ENCODE measurements at regions not wholly inside any gene's neighbourhood (a gene's known extent, or its start where the extent isn't known, plus 50 kb on each side); places are given as distances from the start of the nearest gene placed in this dataset.

- intact Hi-C loops (cut with micrococcal nuclease; ENCODE audit: unreplicated experiment): no loop called here
- no peak for DNase-seq
- BruUV-seq (replicated peaks): no TSS peak
- H3K4me1 Mint-ChIP-seq (ENCODE audit: low read depth, unreplicated experiment): peaks cover 12% of the 10 kb centered on the region
- Histone ChIP-seq H3K27me3 (replicated peaks; ENCODE audit: control insufficient read depth, insufficient read depth, low read length) (no peaks in the 10 kb centered on the region), H3K4me3 (ENCODE audit: low read depth, low read length) (no peak overlapping the region), H3K36me3 (ENCODE audit: control insufficient read depth, insufficient read depth, low read length) (no peaks in the 10 kb centered on the region), H3K9me3 (0 out of 2 replicates have a peak, but pooled peaks cover 7% of the 10 kb centered on the region), H3K4me1 (peaks cover 3% of the 10 kb centered on the region; the same call in 1 of the 2 replicates)
- no peak overlapping the region for H3K27ac Mint-ChIP-seq (ENCODE audit: unreplicated experiment)
- H3K9me3 Mint-ChIP-seq (ENCODE audit: unreplicated experiment): peaks cover 26% of the 10 kb centered on the region
- TF ChIP-seq, protein P1, sequence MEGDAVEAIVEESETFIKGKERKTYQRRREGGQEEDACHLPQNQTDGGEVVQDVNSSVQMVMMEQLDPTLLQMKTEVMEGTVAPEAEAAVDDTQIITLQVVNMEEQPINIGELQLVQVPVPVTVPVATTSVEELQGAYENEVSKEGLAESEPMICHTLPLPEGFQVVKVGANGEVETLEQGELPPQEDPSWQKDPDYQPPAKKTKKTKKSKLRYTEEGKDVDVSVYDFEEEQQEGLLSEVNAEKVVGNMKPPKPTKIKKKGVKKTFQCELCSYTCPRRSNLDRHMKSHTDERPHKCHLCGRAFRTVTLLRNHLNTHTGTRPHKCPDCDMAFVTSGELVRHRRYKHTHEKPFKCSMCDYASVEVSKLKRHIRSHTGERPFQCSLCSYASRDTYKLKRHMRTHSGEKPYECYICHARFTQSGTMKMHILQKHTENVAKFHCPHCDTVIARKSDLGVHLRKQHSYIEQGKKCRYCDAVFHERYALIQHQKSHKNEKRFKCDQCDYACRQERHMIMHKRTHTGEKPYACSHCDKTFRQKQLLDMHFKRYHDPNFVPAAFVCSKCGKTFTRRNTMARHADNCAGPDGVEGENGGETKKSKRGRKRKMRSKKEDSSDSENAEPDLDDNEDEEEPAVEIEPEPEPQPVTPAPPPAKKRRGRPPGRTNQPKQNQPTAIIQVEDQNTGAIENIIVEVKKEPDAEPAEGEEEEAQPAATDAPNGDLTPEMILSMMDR (IDR thresholded peaks at IDR 0.05; ENCODE audit: insufficient read depth in 1 of 2, low read depth in 1 of 2, low read length in 1 of 2, severe bottlenecking in 1 of 2, unreplicated experiment in 1 of 2): no peak
- no peaks in the 10 kb centered on the region for H3K27me3 Mint-ChIP-seq (ENCODE audit: insufficient read depth, unreplicated experiment)
- H3K36me3 Mint-ChIP-seq (ENCODE audit: insufficient read depth, unreplicated experiment): no peaks in the 10 kb centered on the region
- ChIA-PET CTCF (no interaction called here), POLR2A (no interaction called here)
- H3K4me3 Mint-ChIP-seq (ENCODE audit: unreplicated experiment): no peak overlapping the region
Measured at GRCh38 chr4:184929476-184929875, 88.8 kb upstream of the HELT start.

DNA sequence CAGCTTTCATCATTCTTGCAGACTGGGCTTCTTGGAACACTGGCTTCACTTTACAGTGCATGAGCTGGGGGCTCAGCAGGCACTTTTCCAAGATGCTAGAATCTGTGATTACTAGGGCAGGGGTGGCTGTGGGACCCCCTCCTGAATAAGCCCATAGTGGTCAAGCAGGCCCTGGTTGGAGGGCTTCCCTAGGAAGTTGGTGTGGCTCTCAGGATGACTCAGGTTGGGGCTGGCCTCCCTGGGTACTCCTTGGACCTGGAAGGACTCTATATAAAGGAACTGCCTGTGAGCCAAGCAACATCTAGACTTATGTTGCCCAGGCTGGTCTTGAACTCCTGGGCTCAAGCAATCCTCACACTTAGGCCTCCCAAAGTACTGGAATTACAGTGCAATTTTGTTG, 88.3 kb upstream of the HELT start:
- H3K27me3 Mint-ChIP-seq (ENCODE audit: insufficient read depth, unreplicated experiment): no peaks in the 10 kb centered on the region
- intact Hi-C loops (cut with micrococcal nuclease; ENCODE audit: unreplicated experiment): no loop called here
- ChIA-PET POLR2A (no interaction called here), CTCF (no interaction called here)
- no peak overlapping the region for H3K4me3 ChIP-seq (ENCODE audit: low read depth, low read length)
- no peak for DNase-seq
- TF ChIP-seq, protein P1 (IDR thresholded peaks at IDR 0.05; ENCODE audit: insufficient read depth in 1 of 2, low read depth in 1 of 2, low read length in 1 of 2, severe bottlenecking in 1 of 2, unreplicated experiment in 1 of 2): no peak
- H3K9me3 Mint-ChIP-seq (ENCODE audit: unreplicated experiment): peaks cover 26% of the 10 kb centered on the region
- no peak overlapping the region for H3K4me3 Mint-ChIP-seq (ENCODE audit: unreplicated experiment)
- peaks cover 17% of the 10 kb centered on the region for H3K4me1 Mint-ChIP-seq (ENCODE audit: low read depth, unreplicated experiment)
- H3K27me3 ChIP-seq (replicated peaks; ENCODE audit: control insufficient read depth, insufficient read depth, low read length): no peaks in the 10 kb centered on the region
- H3K27ac Mint-ChIP-seq (ENCODE audit: unreplicated experiment): no peak overlapping the region
- H3K9me3 ChIP-seq: 0 out of 2 replicates have a peak, but pooled peaks cover 7% of the 10 kb centered on the region
- H3K36me3 Mint-ChIP-seq (ENCODE audit: insufficient read depth, unreplicated experiment): no peaks in the 10 kb centered on the region
- peaks cover 6% of the 10 kb centered on the region; the same call in 1 of the 2 replicates for H3K4me1 ChIP-seq
- BruUV-seq (replicated peaks): no TSS peak
- H3K36me3 ChIP-seq (ENCODE audit: control insufficient read depth, insufficient read depth, low read length): no peaks in the 10 kb centered on the region

GRCh38 chr4:184932343-184932742, 85.9 kb upstream of the HELT start:
- no peak for DNase-seq
- H3K4me3 ChIP-seq (ENCODE audit: low read depth, low read length): no peak overlapping the region
- ChIA-PET CTCF (interaction anchor here (0.6 kb wide), 1 partner anchor 31 kb away, joined by 7 read pairs; no protein-coding TSS in a partner anchor), POLR2A (no interaction called here)
- H3K36me3 Mint-ChIP-seq (ENCODE audit: insufficient read depth, unreplicated experiment): no peaks in the 10 kb centered on the region
- peaks cover 27% of the 10 kb centered on the region for H3K4me1 ChIP-seq
- BruUV-seq (replicated peaks): no TSS peak
- no peak overlapping the region for H3K27ac Mint-ChIP-seq (ENCODE audit: unreplicated experiment)
- peaks cover 25% of the 10 kb centered on the region for H3K4me1 Mint-ChIP-seq (ENCODE audit: low read depth, unreplicated experiment)
- H3K27me3 ChIP-seq (replicated peaks; ENCODE audit: control insufficient read depth, insufficient read depth, low read length): no peaks in the 10 kb centered on the region
- peaks cover 28% of the 10 kb centered on the region for H3K9me3 Mint-ChIP-seq (ENCODE audit: unreplicated experiment)
- no peaks in the 10 kb centered on the region for H3K27me3 Mint-ChIP-seq (ENCODE audit: insufficient read depth, unreplicated experiment)
- H3K4me3 Mint-ChIP-seq (ENCODE audit: unreplicated experiment): no peak overlapping the region
- H3K36me3 ChIP-seq (ENCODE audit: control insufficient read depth, insufficient read depth, low read length): no peaks in the 10 kb centered on the region
- TF ChIP-seq, protein P1 (IDR thresholded peaks at IDR 0.05; ENCODE audit: insufficient read depth in 1 of 2, low read depth in 1 of 2, low read length in 1 of 2, severe bottlenecking in 1 of 2, unreplicated experiment in 1 of 2): no peak
- H3K9me3 ChIP-seq: 0 out of 2 replicates have a peak, but pooled peaks cover 4% of the 10 kb centered on the region
- intact Hi-C loops (cut with micrococcal nuclease; ENCODE audit: unreplicated experiment): no loop called here

Measured in Caco-2 (cell line).